Transverse colon (tissue), 4 donors: ENCODE measurements at regions not wholly inside any gene's neighbourhood (a gene's known extent, or its start where the extent isn't known, plus 50 kb on each side); places are given as distances from the start of the nearest gene placed in this dataset.

Source experiments
- POLR2A ChIP-seq: fragments of 450-650 bp; IDR thresholded peaks from one replicate; pipeline ENCODE4 v1.6.1; 2016; ENCODE audit warnings: antibody characterized with exemption, mild to moderate bottlenecking, moderate library complexity
- POLR2AphosphoS5 ChIP-seq, 3 donors: sonication (generic); formaldehyde crosslinking; IDR thresholded peaks; one replicate each; pipeline ENCODE4 v1.6.1; 2016; ENCODE audit warnings: antibody characterized with exemption in 3 of 3
- TF ChIP-seq, protein P1 (sequence below), 5 experiments: fragments of 200-600 bp in 3 of 5; fragments of 450-650 bp in 2 of 5; sonication (generic) in 3 of 5; IDR thresholded peaks; 1 replicate in 2 of 5; 2 replicates in 3 of 5; pipeline ENCODE4 v1.5.1; 2016 to 2017; ENCODE audit warnings: antibody characterized with exemption in 5 of 5, inconsistent platforms in 3 of 5, mild to moderate bottlenecking in 2 of 5, moderate library complexity in 1 of 5

DNA sequence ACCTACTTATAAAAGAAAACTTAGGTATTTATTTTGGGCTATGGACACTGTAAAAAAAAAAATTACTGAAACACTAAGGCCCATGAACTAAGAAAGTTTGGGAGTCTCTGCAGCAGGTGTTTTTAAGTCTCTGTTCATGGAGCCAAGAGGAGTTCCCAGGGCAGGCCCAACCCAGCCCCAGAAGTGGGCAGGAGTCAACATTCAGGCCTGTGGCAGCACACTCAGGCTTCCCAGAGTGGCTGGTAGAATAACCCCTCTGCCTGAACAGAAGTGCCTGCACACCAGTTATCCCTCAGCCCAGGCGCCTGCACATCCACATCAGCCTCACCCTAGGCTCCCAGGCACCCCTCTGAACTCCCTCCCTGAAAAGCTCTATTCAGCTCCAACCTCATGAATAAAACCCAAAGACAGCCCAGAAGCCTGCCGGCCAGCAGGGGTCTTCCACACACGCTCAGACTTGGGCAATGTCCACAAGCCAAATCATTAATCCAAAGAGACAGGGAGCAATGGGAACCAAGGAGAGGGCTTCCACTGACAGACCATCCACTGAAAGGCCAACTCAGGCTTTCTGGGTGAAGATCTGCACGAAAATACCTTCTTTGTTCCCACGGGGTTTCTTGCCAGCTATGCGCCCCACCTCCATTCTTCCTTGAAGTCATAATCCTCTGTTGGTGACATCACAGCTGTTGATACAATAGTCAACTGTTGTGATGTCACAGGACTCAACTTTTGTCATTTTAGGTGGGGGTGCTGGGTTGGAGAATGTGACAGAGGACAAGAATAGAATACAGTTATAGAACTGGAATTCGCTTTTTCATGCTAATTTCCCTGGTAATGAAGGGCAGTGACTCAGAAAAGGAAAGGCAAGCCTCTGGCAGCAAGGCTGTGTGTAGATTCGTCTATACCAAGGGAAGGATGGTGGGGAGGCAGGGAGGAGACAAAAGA is 83.7 kb downstream of the RPL27A start:
- TF ChIP-seq POLR2A (no peak), POLR2AphosphoS5 (IDR thresholded peaks at IDR 0.05) (no peak)
- TF ChIP-seq, protein P1, sequence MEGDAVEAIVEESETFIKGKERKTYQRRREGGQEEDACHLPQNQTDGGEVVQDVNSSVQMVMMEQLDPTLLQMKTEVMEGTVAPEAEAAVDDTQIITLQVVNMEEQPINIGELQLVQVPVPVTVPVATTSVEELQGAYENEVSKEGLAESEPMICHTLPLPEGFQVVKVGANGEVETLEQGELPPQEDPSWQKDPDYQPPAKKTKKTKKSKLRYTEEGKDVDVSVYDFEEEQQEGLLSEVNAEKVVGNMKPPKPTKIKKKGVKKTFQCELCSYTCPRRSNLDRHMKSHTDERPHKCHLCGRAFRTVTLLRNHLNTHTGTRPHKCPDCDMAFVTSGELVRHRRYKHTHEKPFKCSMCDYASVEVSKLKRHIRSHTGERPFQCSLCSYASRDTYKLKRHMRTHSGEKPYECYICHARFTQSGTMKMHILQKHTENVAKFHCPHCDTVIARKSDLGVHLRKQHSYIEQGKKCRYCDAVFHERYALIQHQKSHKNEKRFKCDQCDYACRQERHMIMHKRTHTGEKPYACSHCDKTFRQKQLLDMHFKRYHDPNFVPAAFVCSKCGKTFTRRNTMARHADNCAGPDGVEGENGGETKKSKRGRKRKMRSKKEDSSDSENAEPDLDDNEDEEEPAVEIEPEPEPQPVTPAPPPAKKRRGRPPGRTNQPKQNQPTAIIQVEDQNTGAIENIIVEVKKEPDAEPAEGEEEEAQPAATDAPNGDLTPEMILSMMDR (IDR thresholded peaks at IDR 0.05): no peak
